IMR-90 (cell line): ENCODE measurements at regions not wholly inside any gene's neighbourhood (a gene's known extent, or its start where the extent isn't known, plus 50 kb on each side); places are given as distances from the start of the nearest gene placed in this dataset.

Source experiments
- ATAC-seq: fragments of 200-7000 bp; cut with Tn5 transposase; 2 replicates; pipeline ENCODE4 v1.9.1; 2020; ENCODE audit warnings: low read depth, mild to moderate bottlenecking, moderate library complexity
- BruUV-seq: library from RNA; stranded (reverse); fragments of 400-500 nt; replicated peaks from 2 replicates; lab custom pipeline; 2021; lab: Mats Ljungman, UMichigan
- CTCF ChIA-PET: fragments of 300-600 bp; formaldehyde crosslinking; extraction: SDS; loops from one replicate; lab custom pipeline; 2021; ENCODE audit warnings: antibody characterized with exemption; lab: Yijun Ruan, JAX
- POLR2A ChIA-PET: fragments of 300-600 bp; sonication (Branson Sonifier 250); formaldehyde crosslinking; loops from one replicate; lab custom pipeline; 2022; ENCODE audit warnings: antibody characterized with exemption; ENCODE audit not compliant: unreplicated experiment; lab: Charles Lee
- DNase-seq: peaks from one replicate; pipeline ENCODE4 v3.0.0; 2013
- H2AFZ ChIP-seq: replicated peaks from 2 replicates; pipeline ENCODE3; 2013; ENCODE audit warnings: low read length, mild to moderate bottlenecking; ENCODE audit not compliant: poor library complexity
- H2AK5ac ChIP-seq: 2 replicates; pipeline ENCODE4 v1.6.1; 2013; ENCODE audit warnings: low read depth, low read length, inconsistent platforms
- H2AK9ac ChIP-seq: replicated peaks from 2 replicates; pipeline ENCODE3; 2013; ENCODE audit warnings: mild to moderate bottlenecking, low read depth, low read length, moderate library complexity; ENCODE audit not compliant: poor library complexity
- H2BK120ac ChIP-seq: 2 replicates; pipeline ENCODE4 v1.6.1; 2013; ENCODE audit warnings: low read depth, low read length, inconsistent platforms
- H2BK15ac ChIP-seq: 3 replicates; pipeline ENCODE4 v1.6.1; 2013; ENCODE audit warnings: low read depth, low read length, inconsistent platforms
- H2BK20ac ChIP-seq: 2 replicates; pipeline ENCODE4 v1.6.1; 2013; ENCODE audit warnings: low read depth, mild to moderate bottlenecking, inconsistent platforms, low read length, moderate library complexity
- H2BK5ac ChIP-seq: 2 replicates; pipeline ENCODE4 v1.6.1; 2013; ENCODE audit warnings: mild to moderate bottlenecking, low read depth, low read length, inconsistent platforms; ENCODE audit not compliant: poor library complexity, severe bottlenecking
- H3K14ac ChIP-seq: replicated peaks from 2 replicates; pipeline ENCODE4 v1.6.1; 2013; ENCODE audit warnings: low read depth, low read length, inconsistent platforms
- H3K18ac ChIP-seq: 2 replicates; pipeline ENCODE4 v1.6.1; 2013; ENCODE audit warnings: low read depth, low read length, control low read depth
- H3K23ac ChIP-seq: 2 replicates; pipeline ENCODE4 v1.6.1; 2013; ENCODE audit warnings: low read depth, low read length, inconsistent platforms
- H3K27ac ChIP-seq: 2 replicates; pipeline ENCODE4 v1.5.1; 2013; ENCODE audit warnings: mild to moderate bottlenecking, control low read depth, low read length; ENCODE audit not compliant: insufficient read depth
- H3K27me3 ChIP-seq: 2 replicates; pipeline ENCODE4 v1.6.1; 2013; ENCODE audit warnings: low read length; ENCODE audit not compliant: control insufficient read depth, insufficient read depth
- H3K36me3 ChIP-seq: 2 replicates; pipeline ENCODE4 v1.6.1; 2013; ENCODE audit warnings: low read length, mixed read lengths; ENCODE audit not compliant: control insufficient read depth, insufficient read depth
- H3K4ac ChIP-seq: 2 replicates; pipeline ENCODE4 v1.6.1; 2013; ENCODE audit warnings: low read depth, low read length, inconsistent platforms
- H3K4me1 ChIP-seq: 2 replicates; pipeline ENCODE4 v1.6.1; 2013; ENCODE audit warnings: low read length, mixed read lengths; ENCODE audit not compliant: control insufficient read depth, insufficient read depth
- H3K4me2 ChIP-seq: 2 replicates; pipeline ENCODE4 v1.6.1; 2013; ENCODE audit warnings: low read depth, mild to moderate bottlenecking, control low read depth, low read length, moderate library complexity
- H3K4me3 ChIP-seq: 2 replicates; pipeline ENCODE4 v1.5.1; 2013; ENCODE audit warnings: low read depth, mild to moderate bottlenecking, control low read depth, low read length, moderate library complexity; ENCODE audit not compliant: insufficient read depth
- H3K56ac ChIP-seq: 2 replicates; pipeline ENCODE4 v1.6.1; 2013; ENCODE audit warnings: low read length, inconsistent platforms; ENCODE audit not compliant: insufficient read depth; ENCODE audit errors: extremely low read depth
- H3K79me1 ChIP-seq, 2 experiments: 2 replicates each; pipeline ENCODE4 v1.6.1; 2013; ENCODE audit warnings: low read length in 2 of 2, inconsistent platforms in 1 of 2, low read depth in 1 of 2
- H3K9ac ChIP-seq: 2 replicates; pipeline ENCODE4 v1.6.1; 2013; ENCODE audit warnings: low read depth, low read length, control low read depth
- H3K9me1 ChIP-seq: 2 replicates; pipeline ENCODE4 v1.6.1; 2013; ENCODE audit warnings: low read length, inconsistent platforms; ENCODE audit not compliant: insufficient read depth
- H3K9me3 ChIP-seq: 2 replicates; pipeline ENCODE4 v1.6.1; 2013; ENCODE audit warnings: low read length; ENCODE audit not compliant: control insufficient read depth, insufficient read depth
- H4K20me1 ChIP-seq: 2 replicates; pipeline ENCODE4 v1.6.1; 2013; ENCODE audit warnings: low read length, inconsistent platforms; ENCODE audit not compliant: insufficient read depth
- H4K5ac ChIP-seq: 2 replicates; pipeline ENCODE4 v1.6.1; 2013; ENCODE audit warnings: mild to moderate bottlenecking, low read depth, low read length, control low read depth
- H4K8ac ChIP-seq, 2 experiments: 2 replicates each; pipeline ENCODE4 v1.6.1; 2013; ENCODE audit warnings: low read depth in 2 of 2, low read length in 2 of 2, control low read depth in 1 of 2, inconsistent platforms in 1 of 2
- H4K91ac ChIP-seq: 2 replicates; pipeline ENCODE4 v1.6.1; 2013; ENCODE audit warnings: low read depth, low read length, inconsistent platforms; ENCODE audit not compliant: insufficient read depth
- BHLHE40 ChIP-seq: fragments of 150-350 bp; IDR thresholded peaks from 2 replicates; pipeline ENCODE4 v1.6.1; 2016; ENCODE audit warnings: mild to moderate bottlenecking, low read depth, low read length
- CHD1 ChIP-seq: IDR thresholded peaks from 2 replicates; pipeline ENCODE4 v1.6.1; 2012; ENCODE audit warnings: low read depth, low read length, improper control_type of control experiment
- MAFK ChIP-seq: IDR thresholded peaks from 2 replicates; pipeline ENCODE4 v1.6.1; 2012; ENCODE audit warnings: low read depth, low read length, improper control_type of control experiment
- MAZ ChIP-seq: IDR thresholded peaks from 2 replicates; pipeline ENCODE4 v1.6.1; 2012; ENCODE audit warnings: low read depth, mild to moderate bottlenecking, low read length, improper control_type of control experiment, moderate library complexity, borderline replicate concordance
- NFE2L2 ChIP-seq: fragments of 150-350 bp; IDR thresholded peaks from 2 replicates; pipeline ENCODE4 v1.6.1; 2016; ENCODE audit warnings: low read depth, mild to moderate bottlenecking, low read length
- POLR2A ChIP-seq: IDR thresholded peaks from 2 replicates; pipeline ENCODE4 v1.6.1; 2012; ENCODE audit warnings: mild to moderate bottlenecking, low read depth, low read length
- RAD21 ChIP-seq: IDR thresholded peaks from 2 replicates; pipeline ENCODE4 v1.6.1; 2012; ENCODE audit warnings: low read length, improper control_type of control experiment
- RCOR1 ChIP-seq: IDR thresholded peaks from 2 replicates; pipeline ENCODE4 v1.6.1; 2012; ENCODE audit warnings: mild to moderate bottlenecking, low read length, improper control_type of control experiment; ENCODE audit not compliant: insufficient replicate concordance
- WGBS, 2 experiments: methylation state at CpG; one replicate each; pipeline versions ENCODE4 v1.1.5 to v1.1.7; 2013; ENCODE audit warnings: missing lambda C conversion rate in 2 of 2; ENCODE audit not compliant: insufficient read length in 1 of 2; ENCODE audit errors: extremely low coverage in 2 of 2; 5-methylcytosine and 5-hydroxymethylcytosine counted together
- dilution Hi-C: fragments of 300-500 bp; cut with HindIII; formaldehyde crosslinking; loops from one replicate; pipeline ENCODE4 v1.14.3; 2018; ENCODE audit warnings: low sequenced_read_pairs; ENCODE audit not compliant: unreplicated experiment
- in situ Hi-C: fragments of 300-500 bp; cut with MboI; formaldehyde crosslinking; loops from 3 replicates; pipeline ENCODE4 v1.14.3; 2019; ENCODE audit warnings: low sequenced_read_pairs, inconsistent platforms, mixed read lengths
- intact Hi-C: fragments of 100-400 bp; cut with micrococcal nuclease; formaldehyde crosslinking; loops from 2 replicates; pipeline ENCODE4 v1.10.0; 2022
- TF ChIP-seq, protein P1 (sequence below): conservative IDR thresholded peaks from 2 replicates; pipeline ENCODE4 v1.5.1; 2012; ENCODE audit warnings: mild to moderate bottlenecking, low read depth, low read length, improper control_type of control experiment
- TF ChIP-seq, protein P2 (sequence below): fragments of 150-350 bp; IDR thresholded peaks from 2 replicates; pipeline ENCODE4 v1.6.1; 2017; ENCODE audit warnings: mild to moderate bottlenecking, antibody characterized with exemption, low read length, low read depth

DNA sequence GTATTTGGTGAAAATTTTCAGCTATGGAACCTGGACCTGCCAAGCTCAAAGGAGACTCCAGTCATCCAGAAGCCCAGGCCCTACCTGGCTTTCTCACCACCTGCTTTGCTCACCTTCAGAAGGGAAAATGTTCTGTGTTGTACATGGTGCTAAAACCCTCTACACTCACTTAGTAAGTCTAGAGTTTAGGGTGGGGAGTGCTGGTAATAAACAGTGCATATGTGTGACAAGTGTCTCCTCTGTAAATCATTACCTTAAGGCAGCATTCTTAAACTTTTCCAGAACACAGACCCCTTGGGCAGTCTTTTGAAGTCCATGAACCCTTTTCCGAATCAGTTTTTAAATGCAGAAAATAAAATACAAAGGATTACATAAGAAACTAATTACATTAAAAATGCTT is 248.8 kb upstream of the PIK3R1 start:
- Histone ChIP-seq H4K8ac (no peak overlapping the region), H3K18ac (no peak overlapping the region), H3K4me2 (no peak overlapping the region), H2AK9ac (no peak overlapping the region), H3K4me1 (no peaks in the 10 kb centered on the region), H2BK5ac (no peak overlapping the region), H3K27ac (no peak overlapping the region), H3K79me1 (no peaks in the 10 kb centered on the region), H3K14ac (no peak overlapping the region), H2BK120ac (no peak overlapping the region), H3K9ac (no peak overlapping the region), H3K56ac (no peak overlapping the region), H4K91ac (no peak overlapping the region), H3K27me3 (no peaks in the 10 kb centered on the region), H3K4me3 (no peak overlapping the region), H3K36me3 (no peaks in the 10 kb centered on the region), H2BK20ac (no peak overlapping the region), H4K5ac (no peak overlapping the region), H2AFZ (no peak overlapping the region), H3K23ac (no peak overlapping the region), H3K4ac (no peak overlapping the region), H3K9me1 (no peaks in the 10 kb centered on the region), H3K9me3 (no peaks in the 10 kb centered on the region), H4K20me1 (no peaks in the 10 kb centered on the region), H2BK15ac (no peak overlapping the region), H2AK5ac (no peak overlapping the region)
- ChIA-PET POLR2A (interaction anchor here (0.6 kb wide), 1 partner anchor 248 kb away, joined by 4 read pairs; no protein-coding TSS in a partner anchor), CTCF (interaction anchor here (1.0 kb wide), 1 partner anchor 286 kb away, joined by 3 read pairs; no protein-coding TSS in a partner anchor)
- DNase-seq = no peak
- dilution Hi-C loops = no loop called here
- WGBS, 2 experiments = no CpG with 5 or more reads among the region's 1 CpG
- TF ChIP-seq POLR2A (no peak), RAD21 (no peak), MAFK (no peak), NFE2L2 (no peak), MAZ (no peak), CHD1 (no peak), RCOR1 (no peak), BHLHE40 (no peak)
- TF ChIP-seq, protein P1, sequence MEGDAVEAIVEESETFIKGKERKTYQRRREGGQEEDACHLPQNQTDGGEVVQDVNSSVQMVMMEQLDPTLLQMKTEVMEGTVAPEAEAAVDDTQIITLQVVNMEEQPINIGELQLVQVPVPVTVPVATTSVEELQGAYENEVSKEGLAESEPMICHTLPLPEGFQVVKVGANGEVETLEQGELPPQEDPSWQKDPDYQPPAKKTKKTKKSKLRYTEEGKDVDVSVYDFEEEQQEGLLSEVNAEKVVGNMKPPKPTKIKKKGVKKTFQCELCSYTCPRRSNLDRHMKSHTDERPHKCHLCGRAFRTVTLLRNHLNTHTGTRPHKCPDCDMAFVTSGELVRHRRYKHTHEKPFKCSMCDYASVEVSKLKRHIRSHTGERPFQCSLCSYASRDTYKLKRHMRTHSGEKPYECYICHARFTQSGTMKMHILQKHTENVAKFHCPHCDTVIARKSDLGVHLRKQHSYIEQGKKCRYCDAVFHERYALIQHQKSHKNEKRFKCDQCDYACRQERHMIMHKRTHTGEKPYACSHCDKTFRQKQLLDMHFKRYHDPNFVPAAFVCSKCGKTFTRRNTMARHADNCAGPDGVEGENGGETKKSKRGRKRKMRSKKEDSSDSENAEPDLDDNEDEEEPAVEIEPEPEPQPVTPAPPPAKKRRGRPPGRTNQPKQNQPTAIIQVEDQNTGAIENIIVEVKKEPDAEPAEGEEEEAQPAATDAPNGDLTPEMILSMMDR = no peak
- TF ChIP-seq, protein P2, sequence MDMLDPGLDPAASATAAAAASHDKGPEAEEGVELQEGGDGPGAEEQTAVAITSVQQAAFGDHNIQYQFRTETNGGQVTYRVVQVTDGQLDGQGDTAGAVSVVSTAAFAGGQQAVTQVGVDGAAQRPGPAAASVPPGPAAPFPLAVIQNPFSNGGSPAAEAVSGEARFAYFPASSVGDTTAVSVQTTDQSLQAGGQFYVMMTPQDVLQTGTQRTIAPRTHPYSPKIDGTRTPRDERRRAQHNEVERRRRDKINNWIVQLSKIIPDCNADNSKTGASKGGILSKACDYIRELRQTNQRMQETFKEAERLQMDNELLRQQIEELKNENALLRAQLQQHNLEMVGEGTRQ = no peak
- ATAC-seq = no peak
- intact Hi-C loops = no loop called here
- in situ Hi-C loops = no loop called here
- BruUV-seq = no TSS peak
